ENCODE measurements at regions not wholly inside any gene's neighbourhood (a gene's known extent, or its start where the extent isn't known, plus 50 kb on each side); places are given as distances from the start of the nearest gene placed in this dataset.

DNA sequence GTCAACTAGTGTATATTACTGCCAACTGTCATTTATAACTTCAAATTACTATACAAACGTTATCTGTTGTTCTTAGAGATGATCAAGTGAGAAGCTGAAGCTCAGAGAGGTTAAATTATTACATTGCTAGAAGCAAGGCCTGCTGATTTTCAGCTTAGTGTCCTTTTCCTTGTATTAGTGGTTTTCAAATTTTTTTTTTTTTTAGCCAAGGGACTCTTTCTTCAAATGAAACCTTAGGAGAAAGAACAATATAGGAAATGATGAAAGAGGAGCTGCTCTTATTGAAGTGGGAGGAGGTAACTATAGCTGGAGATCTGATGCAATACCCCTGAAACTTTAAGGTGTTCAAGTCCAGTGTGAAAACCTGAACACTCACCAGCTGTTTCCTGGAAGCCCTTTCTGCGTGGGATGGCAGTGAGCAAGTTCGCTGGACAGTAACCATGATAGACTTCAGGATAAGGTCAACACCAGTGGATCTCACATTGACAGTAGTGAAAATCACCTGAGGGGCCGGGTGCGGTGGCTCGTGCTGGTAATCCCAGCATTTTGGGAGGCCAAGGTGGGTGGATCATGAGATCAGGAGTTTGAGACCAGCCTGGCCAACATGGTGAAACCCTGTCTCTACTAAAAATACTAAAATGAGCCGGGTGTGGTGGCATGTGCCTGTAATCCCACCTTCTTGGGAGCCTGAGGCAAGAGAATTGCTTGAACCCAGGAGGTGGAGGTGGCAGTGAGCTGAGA lies 376.2 kb downstream of the EDEM1 start (continued):
- TF ChIP-seq, protein P1, sequence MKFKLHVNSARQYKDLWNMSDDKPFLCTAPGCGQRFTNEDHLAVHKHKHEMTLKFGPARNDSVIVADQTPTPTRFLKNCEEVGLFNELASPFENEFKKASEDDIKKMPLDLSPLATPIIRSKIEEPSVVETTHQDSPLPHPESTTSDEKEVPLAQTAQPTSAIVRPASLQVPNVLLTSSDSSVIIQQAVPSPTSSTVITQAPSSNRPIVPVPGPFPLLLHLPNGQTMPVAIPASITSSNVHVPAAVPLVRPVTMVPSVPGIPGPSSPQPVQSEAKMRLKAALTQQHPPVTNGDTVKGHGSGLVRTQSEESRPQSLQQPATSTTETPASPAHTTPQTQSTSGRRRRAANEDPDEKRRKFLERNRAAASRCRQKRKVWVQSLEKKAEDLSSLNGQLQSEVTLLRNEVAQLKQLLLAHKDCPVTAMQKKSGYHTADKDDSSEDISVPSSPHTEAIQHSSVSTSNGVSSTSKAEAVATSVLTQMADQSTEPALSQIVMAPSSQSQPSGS (CRISPR knock-in tag; IDR thresholded peaks at IDR 0.05), result no peak
- TF ChIP-seq PRPF4 (IDR thresholded peaks at IDR 0.05; ENCODE audit: insufficient read depth, low read depth, low read length, poor library complexity, severe bottlenecking) (no peak), MYC (IDR thresholded peaks at IDR 0.05; ENCODE audit: low read depth, low read length) (peak; percentile 69), MYC (CRISPR knock-in tag; IDR thresholded peaks at IDR 0.05; ENCODE audit: borderline replicate concordance, low read depth) (peak; percentile 83), TEAD4 (IDR thresholded peaks at IDR 0.05; ENCODE audit: low read length) (no peak; the same call in 1 of the 2 replicates), TEAD4 (CRISPR knock-in tag; IDR thresholded peaks at IDR 0.05; ENCODE audit: borderline replicate concordance) (no peak), CEBPG (CRISPR knock-in tag; IDR thresholded peaks at IDR 0.05) (peak; percentile 99), CEBPG (tag; conservative IDR thresholded peaks at IDR 0.05 in 1 of 2, IDR thresholded peaks at IDR 0.05 in 1 of 2) (peak; percentile 99 to 100), SRSF9 (IDR thresholded peaks at IDR 0.05; ENCODE audit: borderline replicate concordance, low read depth, low read length) (no peak)
- TF ChIP-seq, protein P2, sequence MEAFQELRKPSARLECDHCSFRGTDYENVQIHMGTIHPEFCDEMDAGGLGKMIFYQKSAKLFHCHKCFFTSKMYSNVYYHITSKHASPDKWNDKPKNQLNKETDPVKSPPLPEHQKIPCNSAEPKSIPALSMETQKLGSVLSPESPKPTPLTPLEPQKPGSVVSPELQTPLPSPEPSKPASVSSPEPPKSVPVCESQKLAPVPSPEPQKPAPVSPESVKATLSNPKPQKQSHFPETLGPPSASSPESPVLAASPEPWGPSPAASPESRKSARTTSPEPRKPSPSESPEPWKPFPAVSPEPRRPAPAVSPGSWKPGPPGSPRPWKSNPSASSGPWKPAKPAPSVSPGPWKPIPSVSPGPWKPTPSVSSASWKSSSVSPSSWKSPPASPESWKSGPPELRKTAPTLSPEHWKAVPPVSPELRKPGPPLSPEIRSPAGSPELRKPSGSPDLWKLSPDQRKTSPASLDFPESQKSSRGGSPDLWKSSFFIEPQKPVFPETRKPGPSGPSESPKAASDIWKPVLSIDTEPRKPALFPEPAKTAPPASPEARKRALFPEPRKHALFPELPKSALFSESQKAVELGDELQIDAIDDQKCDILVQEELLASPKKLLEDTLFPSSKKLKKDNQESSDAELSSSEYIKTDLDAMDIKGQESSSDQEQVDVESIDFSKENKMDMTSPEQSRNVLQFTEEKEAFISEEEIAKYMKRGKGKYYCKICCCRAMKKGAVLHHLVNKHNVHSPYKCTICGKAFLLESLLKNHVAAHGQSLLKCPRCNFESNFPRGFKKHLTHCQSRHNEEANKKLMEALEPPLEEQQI (IDR thresholded peaks at IDR 0.05), result peak; percentile 54; the same call in 1 of the 2 replicates
- TF ChIP-seq, protein P3, sequence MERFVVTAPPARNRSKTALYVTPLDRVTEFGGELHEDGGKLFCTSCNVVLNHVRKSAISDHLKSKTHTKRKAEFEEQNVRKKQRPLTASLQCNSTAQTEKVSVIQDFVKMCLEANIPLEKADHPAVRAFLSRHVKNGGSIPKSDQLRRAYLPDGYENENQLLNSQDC (CRISPR knock-in tag; IDR thresholded peaks at IDR 0.05), result no peak
